Stimulated activated CD4-positive, alpha-beta T cell treated with anti-CD3 and anti-CD28 coated beads, Interleukin-1b, Interleukin-23, amount 100 ng/mL, for 1 hour (primary cell): ENCODE measurements at regions not wholly inside any gene's neighbourhood (a gene's known extent, or its start where the extent isn't known, plus 50 kb on each side); places are given as distances from the start of the nearest gene placed in this dataset.

Source experiments
- DNase-seq, 2 donors: peaks; one replicate each; pipeline ENCODE4 v3.0.0-alpha.2; 2020; ENCODE audit warnings: low read depth in 2 of 2

DNA sequence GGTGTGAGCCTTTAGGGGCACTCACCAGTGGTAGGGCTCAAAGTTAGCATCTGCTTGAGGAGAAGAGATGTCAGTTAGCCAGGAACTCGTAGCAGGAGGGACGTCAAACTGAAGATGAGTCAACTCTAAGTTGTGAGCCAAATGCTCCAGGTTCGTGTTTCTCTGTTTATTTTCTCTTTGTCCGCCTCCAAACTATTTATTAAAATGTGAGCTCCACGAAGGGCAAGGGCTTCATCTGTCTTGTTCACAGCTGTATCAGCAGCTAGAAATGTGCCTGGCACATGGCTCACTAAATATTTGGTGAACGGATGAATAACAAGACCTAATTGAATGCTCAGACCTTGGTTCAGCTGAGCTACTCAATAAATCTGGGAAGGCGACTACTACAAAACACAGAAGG, 248.9 kb downstream of the BCOR start:
- no peak for DNase-seq

DNA sequence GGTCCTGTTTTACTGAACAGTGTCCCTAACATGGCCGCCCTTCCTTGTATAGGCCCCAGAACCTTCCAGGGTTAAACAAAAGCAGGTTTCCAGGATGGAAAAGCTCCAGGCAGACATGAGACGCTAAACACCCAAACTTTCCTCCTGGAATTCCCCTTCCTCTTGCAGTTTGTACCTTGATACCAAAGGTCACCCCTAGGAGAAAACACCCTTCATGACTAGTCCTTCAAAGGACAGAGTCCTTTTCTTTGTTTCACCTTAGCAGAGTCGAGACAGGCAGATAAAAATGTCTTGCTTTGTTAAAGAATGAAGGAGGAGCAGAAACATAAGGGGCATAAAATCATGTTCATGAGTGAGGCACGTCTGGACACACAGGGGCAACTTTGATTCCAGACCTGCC, 247.5 kb downstream of the BCOR start:
- DNase-seq = no peak

DNA sequence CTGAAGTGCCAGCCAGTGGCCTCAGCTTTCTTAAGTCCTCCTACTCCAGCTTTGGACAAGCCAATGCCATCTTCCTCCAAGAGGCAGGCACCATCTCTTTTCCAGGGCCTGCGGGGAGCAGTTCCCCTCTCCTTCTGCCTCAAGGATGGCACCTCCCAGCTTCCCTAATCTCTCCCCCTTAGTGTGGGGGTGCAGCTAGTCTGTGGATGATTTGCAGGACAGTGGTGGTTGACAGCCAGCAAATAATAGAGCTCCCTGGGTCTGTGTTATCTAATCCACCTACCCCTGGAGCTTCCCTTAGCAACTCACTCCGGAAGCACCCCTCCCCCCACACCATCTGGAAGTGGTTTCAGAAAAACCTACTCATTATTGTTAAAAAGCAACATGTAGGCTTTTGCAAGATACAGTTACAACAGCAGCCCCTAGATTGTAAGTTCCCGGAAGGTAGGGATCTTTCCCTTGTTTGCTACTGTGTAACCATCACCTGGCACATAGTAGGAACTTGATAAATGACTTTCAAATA, 247.1 kb downstream of the BCOR start:
- no peak for DNase-seq

DNA sequence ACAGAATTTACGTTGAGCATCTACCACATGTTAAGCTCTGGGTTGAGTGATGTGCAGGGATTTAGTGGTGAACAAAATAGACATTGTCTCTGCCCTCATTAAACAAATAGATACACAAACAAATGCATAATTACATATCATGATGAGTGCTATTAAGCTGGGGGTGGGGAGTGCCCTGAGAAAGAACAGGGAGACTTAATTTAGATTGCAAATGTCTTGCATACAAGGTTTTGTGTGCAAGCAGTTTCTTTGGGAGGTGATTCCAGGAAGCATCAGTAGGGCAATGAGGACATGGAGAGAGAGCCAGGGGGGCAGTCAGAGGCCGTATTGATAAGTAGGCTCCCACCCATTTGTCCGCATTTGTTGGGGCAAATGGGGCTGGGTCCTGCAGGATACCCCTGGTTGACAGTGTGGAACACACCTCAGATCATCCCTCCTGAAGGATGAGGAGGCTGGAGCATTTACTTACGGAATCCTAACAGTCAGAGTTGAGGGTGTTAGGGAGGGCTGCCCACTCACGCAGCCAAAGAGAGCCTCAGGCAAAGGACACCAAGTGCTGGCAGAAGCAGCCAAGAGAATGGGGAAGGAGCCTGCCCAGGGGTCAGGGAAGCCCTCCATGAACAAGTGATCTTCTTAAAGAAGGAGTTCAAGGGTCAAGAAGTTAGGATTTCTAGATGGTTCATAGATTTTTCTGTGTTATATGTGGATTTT, 245.9 kb downstream of the BCOR start:
- DNase-seq = no peak

DNA sequence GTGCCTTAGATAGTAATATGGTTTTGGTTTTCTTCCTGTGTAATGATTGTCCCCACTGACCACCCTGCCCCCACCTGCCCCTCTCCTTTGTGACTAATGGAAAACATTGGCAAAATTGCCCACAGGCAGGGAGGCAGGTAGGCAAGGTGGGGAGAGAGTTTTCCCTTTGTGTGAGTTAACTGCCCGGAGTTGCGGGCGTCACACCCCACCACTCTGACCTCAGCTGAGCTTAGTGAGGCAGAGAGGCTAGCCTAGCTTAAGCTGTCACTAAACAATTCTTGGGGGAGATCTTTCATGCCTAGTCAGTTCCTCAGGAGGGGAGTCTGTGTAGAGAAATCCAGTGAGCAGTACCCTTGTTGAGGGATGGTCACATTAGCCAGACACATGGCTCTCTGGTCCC, 245.3 kb downstream of the BCOR start:
- DNase-seq = no peak

DNA sequence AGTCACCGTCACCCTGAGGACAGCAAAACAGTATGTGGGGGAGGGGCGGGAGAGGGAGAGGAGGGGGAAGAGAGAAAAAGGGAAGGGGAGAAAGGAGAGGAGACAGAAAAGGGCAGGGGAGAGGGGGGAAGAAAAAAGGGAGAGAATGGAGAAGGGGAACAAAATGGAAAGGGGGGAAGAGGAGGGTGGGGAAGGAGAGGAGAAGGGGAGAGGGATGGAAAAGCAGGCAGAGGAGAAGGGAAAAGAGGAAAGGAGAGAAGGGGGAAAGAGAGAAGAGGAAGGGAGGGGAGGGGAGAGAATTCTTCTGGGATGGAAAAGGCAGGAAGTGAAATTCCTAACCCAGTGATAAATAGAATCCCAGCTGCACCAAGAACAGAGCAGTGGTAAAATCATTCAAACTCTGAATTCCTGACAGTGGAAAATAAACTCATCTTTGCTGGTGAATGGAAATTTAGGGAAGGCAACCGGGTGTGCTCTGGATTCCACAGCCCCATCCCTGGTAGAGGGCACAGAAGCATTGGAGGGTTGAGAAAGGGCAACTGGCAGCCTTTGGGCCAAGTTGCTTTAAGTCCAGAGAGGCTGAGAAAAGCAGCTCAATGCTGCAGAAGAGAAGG, 244.2 kb downstream of the BCOR start:
- DNase-seq = no peak

DNA sequence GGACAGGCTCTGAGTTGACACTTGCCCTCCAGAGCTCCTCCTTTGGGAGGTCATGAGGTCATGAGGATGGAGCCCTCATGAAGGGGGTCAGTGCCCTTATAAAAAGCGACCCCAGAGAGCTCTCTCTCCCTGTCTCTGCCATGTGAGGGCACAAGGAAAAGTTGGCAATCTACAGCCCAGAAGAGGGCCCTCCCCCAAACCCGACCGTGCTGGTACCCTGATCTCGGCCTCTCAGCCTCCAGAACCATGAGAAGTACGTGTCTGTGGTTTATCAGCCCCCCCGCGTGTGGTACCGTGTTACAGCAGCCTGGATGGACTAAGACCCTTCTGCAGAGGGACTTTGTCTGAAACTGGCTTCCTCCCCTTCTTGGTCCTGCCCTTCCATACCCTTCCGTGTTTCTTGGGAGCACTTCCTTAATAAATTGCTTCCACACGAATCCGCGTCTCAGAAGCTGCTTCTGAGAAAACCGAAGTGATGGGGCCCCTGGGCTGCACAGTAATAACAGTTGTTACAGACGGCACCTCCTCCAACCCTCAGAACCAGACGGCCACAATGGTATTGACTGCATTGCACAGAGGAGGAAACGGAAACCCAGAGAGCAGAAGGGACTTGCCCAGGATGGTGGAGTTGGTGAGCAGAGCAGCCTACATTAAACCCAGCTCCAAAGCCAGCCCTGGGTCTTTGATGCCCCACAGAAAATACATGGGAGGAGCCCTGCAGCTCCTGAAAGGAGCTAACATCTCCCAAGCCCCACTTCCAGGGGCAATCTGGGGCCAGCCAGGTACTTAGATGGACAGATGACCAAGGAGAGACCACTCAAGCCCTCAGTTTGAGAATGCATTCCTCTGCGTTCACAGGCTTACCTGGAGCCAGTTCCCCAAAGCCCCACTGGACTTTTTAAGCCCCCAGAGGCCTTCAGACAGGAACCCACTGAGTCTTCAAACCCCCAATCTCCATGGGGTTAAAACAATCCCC, 242.7 kb downstream of the BCOR start:
- peak; percentile 22 to 51 for DNase-seq

DNA sequence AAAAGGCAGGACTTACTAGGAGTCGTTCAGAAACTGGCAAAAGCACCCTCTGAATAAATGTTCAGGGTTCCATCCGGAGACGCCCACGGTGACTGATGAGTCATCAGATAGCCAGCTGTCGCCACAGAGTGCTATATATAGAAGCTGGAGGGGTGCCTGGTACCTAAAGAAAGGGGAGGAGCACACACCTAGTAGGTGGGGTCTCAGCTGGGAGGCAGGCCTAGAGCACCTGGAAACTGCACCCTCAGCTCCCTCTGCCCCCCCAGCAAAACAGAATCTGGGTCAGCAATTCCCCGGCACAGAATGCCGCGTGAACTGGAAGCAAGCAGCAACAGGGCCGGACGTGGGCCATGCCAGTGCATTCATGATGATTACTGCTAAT, 242.0 kb downstream of the BCOR start:
- DNase-seq = peak; percentile 44 to 51

DNA sequence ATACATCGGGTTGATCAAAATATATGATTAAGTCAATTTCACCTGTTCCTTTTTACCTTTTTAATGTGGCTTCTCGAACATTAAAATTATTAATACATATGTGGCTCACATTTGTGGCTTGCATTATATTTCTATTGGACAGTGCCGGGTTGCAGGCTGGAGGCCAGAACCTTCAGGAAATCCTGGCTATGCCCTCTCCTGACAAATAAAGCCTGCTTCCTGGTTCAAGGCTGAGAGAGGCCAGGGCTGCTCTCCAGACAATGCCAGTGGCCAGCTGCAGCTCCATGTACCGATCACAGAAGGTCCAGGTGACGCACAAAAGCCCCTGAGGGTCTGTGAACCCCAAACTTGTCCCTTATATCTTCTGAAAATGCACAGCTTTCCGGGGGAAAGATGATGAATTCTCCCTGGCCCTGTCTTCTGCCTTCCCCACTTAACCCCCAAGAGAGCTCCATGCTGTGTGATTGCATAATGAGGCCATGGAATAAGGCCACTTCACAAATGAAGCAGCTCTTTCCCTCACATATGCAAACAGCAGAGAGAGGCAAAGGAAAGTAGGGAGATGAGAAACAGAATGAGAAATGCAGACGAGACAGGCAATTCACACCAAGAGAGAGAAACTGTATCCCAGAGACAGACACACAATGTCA, 241.2 kb downstream of the BCOR start:
- DNase-seq = no peak

DNA sequence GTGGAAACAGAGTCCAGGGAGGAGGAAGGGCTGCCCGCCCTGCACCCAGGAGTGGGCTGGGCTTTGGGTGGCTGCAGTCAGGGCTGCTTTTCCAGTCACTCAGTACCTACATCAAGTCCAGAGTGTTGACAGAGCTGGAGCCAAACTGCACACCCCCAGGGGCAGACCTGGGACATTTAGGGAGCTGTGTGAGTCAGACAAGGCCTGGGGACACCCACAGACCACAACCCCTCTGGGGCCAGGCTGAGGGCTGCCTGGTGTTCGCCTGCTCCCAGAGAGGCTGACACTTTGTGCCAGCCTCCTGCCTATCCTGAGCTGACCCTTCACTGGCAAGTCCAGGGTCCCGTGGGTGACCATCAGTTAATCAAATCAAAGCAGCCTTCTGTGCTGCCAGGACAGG, 240.0 kb downstream of the BCOR start:
- DNase-seq = no peak

DNA sequence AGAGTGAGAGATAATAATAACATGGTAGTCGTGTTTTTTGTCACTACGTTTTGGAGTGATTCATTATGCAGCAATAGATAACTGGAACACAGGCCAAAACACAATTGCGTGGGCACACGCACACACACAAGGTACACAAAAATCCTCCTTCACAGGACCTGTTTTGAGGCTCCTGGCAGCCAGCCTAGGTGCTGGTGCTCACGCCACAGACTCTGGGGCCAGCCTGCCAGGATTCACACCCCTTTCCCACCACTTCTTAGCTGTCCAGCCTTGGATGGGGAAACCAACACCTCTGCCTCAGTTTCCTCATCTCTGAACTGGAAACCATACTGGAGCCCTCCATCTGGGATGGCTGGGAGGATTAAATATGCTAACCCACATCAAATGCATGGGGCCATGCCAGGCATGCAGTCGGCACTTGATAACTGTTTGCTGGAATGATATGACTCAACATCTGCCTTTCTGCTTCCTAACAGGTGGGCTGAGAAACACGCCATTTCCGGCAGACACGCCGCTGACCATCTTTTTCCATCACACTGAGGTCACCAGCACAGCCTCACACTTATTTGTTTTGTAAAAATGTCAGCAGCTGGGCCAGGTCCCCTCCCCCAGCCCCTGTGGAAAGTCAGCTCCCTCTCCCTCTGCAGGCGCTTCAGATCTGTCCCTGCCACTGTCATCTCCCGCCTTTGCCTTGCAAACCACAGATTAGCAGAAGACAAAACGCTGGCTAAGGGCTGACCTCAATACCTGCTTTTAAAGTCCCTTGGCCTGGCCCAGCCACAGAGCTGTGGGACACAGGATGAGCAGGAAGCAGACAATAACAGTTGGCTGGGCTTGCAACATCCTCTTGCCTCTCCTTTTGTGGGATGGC, 237.5 kb downstream of the BCOR start:
- DNase-seq = peak; percentile 41 to 49

DNA sequence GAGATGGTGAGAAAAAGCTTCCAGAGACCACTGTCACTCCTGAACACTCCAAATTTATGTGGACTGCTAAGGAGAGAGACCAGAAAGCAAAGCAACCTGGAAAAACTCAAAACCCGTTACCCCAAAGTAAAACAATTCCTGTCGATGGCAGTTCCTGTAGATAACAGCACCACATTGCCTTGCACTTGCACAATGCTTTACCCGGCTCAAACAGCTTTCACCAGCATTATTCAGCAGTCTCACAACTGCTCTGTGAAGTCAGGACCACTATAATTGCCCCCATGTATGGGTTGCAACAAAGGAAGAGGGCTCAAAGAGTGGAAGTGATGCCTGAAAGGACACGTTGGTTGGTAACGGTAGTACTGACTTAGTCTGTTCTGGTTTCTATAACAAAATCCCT, 234.8 kb downstream of the BCOR start:
- DNase-seq = no peak

DNA sequence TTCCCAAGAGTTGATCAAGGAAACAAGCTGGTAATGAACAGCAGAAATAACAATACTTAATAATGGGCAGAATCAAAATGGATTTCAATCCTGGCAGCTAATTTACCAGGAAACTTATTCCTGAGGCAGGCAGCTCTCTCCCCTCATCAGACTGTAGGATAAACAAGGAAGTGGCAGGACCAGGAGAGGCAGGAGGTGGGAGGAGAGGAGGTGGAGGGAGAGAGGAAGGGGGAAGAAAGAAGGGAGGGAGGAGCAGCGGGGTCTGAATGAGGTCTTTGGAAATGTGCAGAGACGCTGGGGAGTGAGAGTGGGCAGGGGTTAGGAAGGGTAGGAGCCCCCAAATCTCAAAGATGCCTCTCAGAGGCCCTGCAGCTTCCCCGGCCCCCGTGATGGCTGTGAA, 231.5 kb downstream of the BCOR start:
- DNase-seq = no peak

DNA sequence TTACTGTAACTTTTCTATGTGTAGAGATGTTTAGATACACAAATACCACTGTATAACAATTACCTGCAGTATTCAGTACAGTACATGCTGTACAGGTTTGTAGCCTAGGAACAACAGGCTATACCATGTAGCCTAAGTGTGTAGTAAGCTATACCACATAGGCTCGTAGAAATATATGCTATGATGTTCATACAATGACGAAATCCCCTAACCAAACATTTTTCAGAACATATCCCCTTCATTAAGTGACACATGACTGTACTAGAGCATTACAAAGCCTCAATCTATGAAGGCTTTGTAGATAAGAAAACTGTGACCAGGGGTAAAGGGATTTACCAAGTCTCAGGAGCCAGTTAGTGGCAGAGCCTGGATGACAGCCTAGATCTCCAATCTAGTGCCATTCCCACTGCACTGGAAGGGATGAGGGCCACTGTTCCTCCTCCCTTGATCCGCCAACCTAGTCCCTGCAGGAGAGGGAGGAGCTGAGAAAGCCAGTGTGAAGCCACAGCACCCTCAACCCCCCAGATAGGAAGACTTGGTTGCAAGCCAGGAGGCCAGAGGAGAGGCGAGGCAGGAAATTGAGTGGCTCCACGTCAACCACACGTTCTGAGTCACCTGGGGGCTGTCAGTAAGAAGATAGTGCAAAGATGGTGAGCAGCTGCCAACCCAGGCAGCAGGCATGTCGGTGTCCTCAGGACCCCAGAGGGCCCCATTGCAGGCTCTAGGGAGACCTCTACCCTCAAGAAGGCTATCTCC, 227.7 kb downstream of the BCOR start:
- DNase-seq = peak; percentile 23 to 34

DNA sequence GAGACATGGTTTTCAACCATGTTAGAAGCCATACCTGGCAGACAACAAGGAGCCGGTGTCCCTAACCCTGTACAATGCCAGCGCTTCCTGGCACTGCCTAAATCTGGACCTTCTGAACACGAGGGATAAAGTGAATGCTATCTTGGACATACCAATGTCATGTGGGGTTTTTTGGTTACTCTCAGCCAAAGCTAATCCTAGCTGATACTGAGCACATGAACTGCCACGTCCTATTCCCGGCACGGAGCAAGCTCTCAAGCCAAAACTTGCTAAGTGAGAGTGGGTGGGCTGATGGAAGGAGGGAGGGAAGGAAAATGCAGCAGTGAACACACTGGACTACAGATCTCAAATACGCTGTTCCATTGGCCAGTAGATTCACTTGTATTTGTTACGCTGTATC, 226.1 kb downstream of the BCOR start:
- DNase-seq = no peak

DNA sequence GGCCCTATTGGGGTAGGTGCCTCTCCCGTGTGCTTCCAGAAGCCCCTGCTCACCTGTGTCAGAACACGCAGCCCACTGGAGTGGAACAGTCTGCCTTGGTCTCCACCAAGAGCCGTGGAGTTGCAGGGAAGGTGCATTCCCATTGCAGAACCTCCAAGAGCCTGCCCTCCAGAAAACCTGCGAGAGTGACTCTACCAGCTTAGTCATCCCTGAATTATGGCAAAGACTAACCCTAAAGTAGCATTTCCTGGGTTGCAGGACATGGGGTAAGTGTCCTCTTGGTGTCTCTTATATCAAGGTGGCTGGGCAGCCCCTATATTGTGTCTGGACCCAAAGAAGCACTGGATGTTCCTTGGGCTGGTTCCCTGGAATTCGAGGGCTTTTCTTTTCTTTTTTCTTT, 224.6 kb downstream of the BCOR start:
- DNase-seq = no peak

DNA sequence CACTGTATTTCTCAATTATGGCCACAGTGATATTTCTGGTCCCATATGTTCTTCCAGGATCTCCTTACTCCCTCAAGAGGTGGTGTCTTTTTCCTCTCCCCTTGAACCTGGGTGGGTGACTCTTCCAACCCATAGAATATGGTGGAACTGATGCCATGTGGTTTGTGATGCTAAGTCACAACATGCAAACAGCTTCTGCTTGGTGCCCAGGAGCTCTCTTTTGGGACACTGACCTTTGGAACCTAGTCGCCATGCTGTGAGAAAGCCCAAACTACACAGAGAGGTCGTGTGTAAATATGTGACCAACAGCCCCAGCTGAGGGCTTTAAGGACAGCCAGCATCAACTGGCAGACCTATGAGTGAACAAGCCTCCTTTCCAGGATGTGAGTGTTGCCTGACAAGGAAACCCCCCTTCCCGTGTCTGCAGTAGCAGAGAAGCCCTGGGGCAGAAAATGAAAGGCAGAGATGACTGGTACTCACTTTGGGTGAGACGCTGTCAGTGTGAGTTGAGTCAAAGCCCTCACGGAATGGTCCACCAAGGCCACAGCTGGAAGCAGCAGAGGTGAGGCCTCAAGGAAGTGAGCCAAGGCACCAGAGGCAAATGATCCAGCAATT, 223.4 kb downstream of the BCOR start:
- peak in 1 of 2 donors; percentile 20 for DNase-seq

DNA sequence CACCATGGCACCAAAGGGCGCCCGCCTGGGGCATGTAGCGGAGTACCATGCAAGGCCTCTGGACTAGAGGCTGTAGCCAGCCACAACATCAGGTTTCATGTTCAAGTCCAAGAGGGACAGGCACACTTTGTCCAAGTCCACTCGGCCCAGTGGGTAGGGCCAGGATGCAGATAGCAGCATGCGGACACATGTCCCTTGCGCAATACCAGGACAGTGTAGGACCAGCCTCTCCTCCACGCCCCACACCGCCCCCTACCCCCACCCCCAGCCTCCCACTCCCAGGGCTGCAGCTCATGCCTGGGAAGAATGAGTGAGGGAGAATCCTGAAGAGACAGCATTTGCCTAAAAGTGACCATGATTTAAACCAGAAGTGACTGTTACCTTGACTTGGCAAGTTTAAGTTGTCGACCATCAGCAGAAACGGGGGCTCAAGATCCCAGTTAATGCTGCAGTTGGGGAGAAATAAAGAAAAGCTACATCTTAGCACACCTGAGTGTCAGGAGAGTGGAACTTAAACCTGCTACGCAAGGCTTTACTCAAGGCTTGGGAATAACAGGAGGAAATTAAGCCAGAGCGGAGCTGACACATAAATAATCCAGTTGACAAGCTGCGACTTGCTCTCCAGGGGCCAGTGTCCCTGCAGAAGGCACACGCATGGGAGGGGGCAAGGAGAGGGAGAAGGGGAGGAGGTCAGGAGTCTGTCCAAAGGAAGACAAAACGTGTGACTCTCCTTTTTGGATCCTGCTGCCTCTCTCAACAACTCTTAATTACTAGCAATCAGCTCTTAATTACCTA, 221.7 kb downstream of the BCOR start:
- DNase-seq = no peak

DNA sequence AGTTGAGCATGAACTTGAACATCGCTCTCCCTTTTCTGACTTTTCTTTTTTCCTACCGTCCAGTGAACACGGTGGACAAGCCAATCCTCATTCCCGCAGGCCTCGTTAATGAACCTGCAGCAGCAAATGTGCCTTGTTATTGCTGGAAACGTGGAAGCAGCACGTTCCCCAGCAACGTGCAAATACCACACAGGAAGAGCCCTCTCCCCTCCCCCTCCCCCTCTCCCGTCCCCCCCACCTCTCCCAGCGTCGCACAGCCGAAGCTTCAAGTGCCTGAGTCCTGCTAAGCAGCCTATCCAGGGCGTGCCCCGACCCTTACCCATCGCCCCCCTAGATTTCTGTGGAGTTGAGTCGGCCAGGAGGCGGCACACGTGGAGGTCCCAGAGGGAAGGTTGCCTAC, 219.9 kb downstream of the BCOR start:
- DNase-seq = no peak
